Bronchial epithelial cell (primary cell): ENCODE measurements at regions not wholly inside any gene's neighbourhood (a gene's known extent, or its start where the extent isn't known, plus 50 kb on each side); places are given as distances from the start of the nearest gene placed in this dataset.
A peak's percentile ranks its signal among the peaks of the same experiment; 100 is the strongest.

Source experiments
- DNase-seq: peaks from one replicate; pipeline ENCODE4 v3.0.0-alpha.2; 2010; ENCODE audit warnings: low read depth
- FAIRE-seq: peaks from 2 replicates; lab custom pipeline; 2011; peaks lifted over from hg19 to GRCh38; lab: Jason Lieb, UNC
- H3K27me3 ChIP-seq: 2 replicates; pipeline ENCODE4 v1.5.1; 2011; ENCODE audit warnings: low read length; ENCODE audit not compliant: control insufficient read depth, insufficient read depth
- H3K36me3 ChIP-seq: 2 replicates; pipeline ENCODE4 v1.5.1; 2011; ENCODE audit warnings: low read length; ENCODE audit not compliant: control insufficient read depth, insufficient read depth
- H3K4me3 ChIP-seq: 2 replicates; pipeline ENCODE4 v1.5.1; 2011; ENCODE audit warnings: mild to moderate bottlenecking, low read depth, low read length, control low read depth
- TF ChIP-seq, protein P1 (sequence below): IDR thresholded peaks from 2 replicates; pipeline ENCODE4 v1.5.1; 2011; ENCODE audit warnings: mild to moderate bottlenecking, moderate library complexity, low read length, control low read depth, inconsistent platforms; ENCODE audit not compliant: insufficient read depth, severe bottlenecking

DNA sequence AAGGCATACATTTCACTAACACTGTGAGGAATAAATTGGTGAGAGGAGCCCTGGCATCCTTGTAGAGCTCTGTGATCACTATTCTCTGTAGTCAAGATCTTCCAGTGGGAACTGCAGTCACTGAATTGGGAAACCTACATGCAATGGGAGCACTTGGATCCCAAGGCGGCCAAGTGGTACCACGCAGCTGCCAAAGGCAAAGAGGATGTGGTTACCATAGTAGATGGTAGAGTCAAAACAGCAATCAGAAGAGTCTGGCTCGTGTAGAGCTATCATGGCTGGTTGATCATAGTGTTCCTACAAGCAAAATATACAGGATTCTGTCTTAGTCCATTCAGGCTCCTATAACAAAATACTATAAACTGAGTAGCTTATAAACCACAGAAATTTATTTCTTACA is 849.7 kb downstream of the ROBO2 start:
- no peaks in the 10 kb centered on the region for H3K27me3 ChIP-seq
- no peak overlapping the region for H3K4me3 ChIP-seq
- TF ChIP-seq, protein P1, sequence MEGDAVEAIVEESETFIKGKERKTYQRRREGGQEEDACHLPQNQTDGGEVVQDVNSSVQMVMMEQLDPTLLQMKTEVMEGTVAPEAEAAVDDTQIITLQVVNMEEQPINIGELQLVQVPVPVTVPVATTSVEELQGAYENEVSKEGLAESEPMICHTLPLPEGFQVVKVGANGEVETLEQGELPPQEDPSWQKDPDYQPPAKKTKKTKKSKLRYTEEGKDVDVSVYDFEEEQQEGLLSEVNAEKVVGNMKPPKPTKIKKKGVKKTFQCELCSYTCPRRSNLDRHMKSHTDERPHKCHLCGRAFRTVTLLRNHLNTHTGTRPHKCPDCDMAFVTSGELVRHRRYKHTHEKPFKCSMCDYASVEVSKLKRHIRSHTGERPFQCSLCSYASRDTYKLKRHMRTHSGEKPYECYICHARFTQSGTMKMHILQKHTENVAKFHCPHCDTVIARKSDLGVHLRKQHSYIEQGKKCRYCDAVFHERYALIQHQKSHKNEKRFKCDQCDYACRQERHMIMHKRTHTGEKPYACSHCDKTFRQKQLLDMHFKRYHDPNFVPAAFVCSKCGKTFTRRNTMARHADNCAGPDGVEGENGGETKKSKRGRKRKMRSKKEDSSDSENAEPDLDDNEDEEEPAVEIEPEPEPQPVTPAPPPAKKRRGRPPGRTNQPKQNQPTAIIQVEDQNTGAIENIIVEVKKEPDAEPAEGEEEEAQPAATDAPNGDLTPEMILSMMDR, result no peak
- FAIRE-seq, result no peak
- no peaks in the 10 kb centered on the region for H3K36me3 ChIP-seq
- no peak for DNase-seq

DNA sequence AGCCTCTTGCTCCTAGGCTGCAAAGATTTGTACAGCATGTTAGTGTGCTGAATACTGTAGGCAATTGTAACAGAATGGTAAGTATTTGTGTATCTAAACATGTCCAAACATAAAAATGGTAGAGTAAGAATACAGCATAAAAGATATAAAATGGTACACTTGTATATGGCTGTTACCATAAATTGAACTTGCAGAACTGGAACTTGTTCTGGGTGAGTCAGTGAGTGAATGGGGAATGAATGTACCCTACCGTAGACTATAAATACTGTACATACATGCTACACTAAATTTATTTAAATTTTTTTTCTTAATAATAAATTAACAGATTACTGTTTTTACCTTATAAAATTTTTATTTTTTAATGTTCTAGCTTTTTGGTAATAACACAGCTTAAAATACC is 858.7 kb downstream of the ROBO2 start:
- TF ChIP-seq, protein P1, result no peak
- DNase-seq (peak; percentile 62), FAIRE-seq (no peak)
- Histone ChIP-seq H3K27me3 (no peaks in the 10 kb centered on the region), H3K4me3 (no peak overlapping the region), H3K36me3 (no peaks in the 10 kb centered on the region)

DNA sequence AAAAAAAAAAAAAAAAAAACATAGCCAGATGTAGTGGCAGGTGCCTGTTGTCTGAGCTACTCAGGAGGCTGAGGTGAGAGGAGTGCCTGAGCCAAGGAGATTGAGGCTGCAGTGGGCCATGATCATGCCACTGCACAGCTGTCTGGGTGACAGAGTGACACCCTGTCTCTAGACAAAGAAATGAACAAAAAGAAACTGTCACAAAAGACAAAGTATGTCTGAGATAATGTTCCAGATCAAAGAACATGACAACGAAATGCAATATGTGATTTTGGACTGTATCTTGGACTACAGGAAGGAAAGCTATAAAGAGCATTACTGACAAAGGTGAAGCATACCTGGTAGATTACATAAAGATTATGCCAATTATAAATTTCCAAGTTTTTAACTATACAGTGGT is 862.8 kb downstream of the ROBO2 start:
- FAIRE-seq (no peak), DNase-seq (no peak)
- TF ChIP-seq, protein P1, result no peak
- H3K4me3 ChIP-seq, result no peak overlapping the region
- H3K36me3 ChIP-seq, result no peaks in the 10 kb centered on the region
- H3K27me3 ChIP-seq, result no peaks in the 10 kb centered on the region

DNA sequence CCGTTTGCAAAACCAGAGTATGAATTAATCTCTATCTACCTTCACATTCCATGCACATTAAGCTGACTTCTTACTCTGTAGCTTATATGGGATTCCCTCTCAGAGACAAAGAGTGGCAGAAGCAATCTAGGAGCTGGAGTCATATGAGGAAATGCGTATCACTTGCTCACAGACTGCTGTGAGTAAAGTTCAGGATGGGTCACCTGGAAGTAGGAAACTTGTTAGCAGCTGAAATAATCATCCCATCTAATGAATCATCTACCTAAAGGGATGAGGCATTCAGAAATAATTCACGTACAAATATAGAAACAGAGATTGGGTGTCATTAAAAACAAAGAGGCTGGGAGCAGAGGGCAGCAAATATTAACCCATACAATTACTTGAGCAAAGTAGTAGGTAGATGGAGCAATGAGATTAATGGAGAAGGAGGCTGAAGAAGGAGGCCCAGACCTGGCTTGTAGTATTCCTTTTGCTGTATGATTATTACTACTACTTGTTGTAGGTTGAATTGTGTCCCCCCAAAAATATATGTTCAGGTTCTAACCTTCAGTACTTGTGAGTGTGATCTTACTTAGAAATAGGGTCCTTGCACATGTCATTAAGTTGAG is 866.3 kb downstream of the ROBO2 start:
- H3K27me3 ChIP-seq, result no peaks in the 10 kb centered on the region
- DNase-seq (peak; percentile 99), FAIRE-seq (no peak)
- no peak overlapping the region for H3K4me3 ChIP-seq
- H3K36me3 ChIP-seq, result no peaks in the 10 kb centered on the region
- TF ChIP-seq, protein P1, result no peak

DNA sequence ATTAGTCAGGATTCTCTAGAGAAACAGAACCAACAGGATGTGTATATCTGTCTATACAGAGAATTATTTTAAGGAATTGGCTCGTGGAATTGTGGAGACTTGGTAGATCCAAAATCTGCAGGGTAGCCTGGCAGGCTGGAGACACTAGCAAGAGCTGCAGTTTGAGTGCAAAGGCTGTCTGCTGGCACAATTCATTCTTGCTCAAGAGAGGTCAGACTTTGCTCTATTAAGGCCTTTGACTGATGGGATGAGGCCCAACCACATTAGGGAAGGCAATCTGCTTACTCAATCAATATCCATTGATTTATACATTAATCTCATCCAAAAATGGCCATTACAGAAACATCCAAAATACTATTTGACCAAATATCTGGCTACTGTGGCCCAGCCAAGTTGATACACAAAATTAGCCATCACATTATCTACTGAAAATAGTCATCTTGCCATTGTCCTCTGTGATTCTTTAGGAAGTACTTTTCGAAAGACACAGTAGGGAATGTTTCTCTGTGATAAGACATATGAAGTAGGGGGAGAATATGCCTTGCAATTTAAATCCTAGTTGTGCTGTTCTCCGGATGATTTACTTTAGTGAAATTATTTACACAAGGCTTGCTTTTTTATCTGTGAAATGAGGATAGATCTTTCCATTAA is 873.8 kb downstream of the ROBO2 start:
- TF ChIP-seq, protein P1, result no peak
- Histone ChIP-seq H3K4me3 (no peak overlapping the region), H3K27me3 (no peaks in the 10 kb centered on the region), H3K36me3 (no peaks in the 10 kb centered on the region)
- FAIRE-seq, result no peak
- DNase-seq, result no peak

DNA sequence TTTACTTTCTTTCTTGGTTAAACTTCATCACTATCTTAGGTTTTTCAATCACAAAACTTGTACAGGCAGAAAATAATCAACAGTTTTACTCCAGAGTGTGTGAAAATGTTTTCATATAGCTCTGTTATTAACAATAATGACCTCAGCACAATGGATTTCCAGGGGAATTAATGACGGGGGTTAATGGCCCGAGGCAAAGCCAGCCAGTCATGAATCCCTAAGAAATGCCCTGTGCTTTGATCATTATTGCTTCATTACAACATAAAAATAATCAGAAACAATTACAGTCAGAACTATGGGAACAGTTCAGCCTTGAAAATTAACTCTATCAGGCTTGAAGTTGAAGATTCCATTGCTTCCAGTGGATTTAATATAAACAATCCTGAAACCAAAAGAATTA is 875.4 kb downstream of the ROBO2 start:
- Histone ChIP-seq H3K4me3 (no peak overlapping the region), H3K27me3 (no peaks in the 10 kb centered on the region), H3K36me3 (no peaks in the 10 kb centered on the region)
- peak; percentile 14 for DNase-seq
- TF ChIP-seq, protein P1, result no peak
- FAIRE-seq, result no peak
